ENCODE measurements at regions not wholly inside any gene's neighbourhood (a gene's known extent, or its start where the extent isn't known, plus 50 kb on each side); places are given as distances from the start of the nearest gene placed in this dataset.

DNA sequence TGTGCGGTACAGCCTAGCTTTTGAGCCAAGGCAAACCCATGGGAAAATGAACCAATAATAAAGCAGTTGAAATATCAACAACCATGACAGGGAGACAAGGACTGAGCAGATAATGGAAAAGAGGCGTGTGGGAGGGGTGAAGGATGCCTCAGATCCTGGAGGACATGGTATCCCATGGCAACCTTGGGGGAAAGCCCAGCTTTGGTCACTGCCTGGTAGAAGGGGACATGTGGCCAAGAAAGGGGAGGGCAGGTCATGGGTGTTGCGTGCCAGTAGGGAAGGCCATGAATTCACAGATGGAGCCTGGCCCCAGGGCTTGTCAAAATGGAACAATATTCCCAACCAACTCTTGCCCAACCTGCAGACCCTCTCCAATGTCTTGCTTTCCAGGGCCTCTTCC, 140.5 kb upstream of the SMAD3 start:
- Histone ChIP-seq H3K9me3 (peaks cover 0 to 9% of the 10 kb centered on the region in 2 donors), H3K36me3 (no peaks in the 10 kb centered on the region), H3K27me3 (no peaks in the 10 kb centered on the region), H3K4me1 (peaks cover 0 to 12% of the 10 kb centered on the region in 2 donors), H3K27ac (no peak overlapping the region), H3K4me3 (no peak overlapping the region)
- TF ChIP-seq, protein P1, sequence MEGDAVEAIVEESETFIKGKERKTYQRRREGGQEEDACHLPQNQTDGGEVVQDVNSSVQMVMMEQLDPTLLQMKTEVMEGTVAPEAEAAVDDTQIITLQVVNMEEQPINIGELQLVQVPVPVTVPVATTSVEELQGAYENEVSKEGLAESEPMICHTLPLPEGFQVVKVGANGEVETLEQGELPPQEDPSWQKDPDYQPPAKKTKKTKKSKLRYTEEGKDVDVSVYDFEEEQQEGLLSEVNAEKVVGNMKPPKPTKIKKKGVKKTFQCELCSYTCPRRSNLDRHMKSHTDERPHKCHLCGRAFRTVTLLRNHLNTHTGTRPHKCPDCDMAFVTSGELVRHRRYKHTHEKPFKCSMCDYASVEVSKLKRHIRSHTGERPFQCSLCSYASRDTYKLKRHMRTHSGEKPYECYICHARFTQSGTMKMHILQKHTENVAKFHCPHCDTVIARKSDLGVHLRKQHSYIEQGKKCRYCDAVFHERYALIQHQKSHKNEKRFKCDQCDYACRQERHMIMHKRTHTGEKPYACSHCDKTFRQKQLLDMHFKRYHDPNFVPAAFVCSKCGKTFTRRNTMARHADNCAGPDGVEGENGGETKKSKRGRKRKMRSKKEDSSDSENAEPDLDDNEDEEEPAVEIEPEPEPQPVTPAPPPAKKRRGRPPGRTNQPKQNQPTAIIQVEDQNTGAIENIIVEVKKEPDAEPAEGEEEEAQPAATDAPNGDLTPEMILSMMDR (IDR thresholded peaks at IDR 0.05) = no peak
- ATAC-seq = no peak
- intact Hi-C loops (cut with DNase I) = no loop called here
- DNase-seq = no peak

DNA sequence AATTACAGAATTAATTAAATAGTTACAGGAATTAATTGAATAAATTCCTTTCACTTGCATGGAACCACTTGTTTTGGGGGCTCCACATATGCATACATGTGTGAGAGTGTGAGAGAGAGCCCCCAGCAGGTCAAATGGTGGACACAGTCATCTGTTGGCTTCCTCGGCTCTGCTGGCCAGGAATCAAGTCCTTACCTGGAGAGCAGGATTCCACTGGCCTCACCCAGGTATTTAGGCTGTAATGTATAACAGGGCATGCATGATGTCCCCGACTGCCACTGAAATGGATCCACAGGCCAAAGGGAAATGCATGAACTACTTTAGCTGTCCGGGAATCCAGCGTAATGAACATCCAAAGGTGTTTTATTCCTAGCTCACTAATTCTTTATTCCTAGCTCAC, 139.7 kb upstream of the SMAD3 start:
- DNase-seq (no peak), ATAC-seq (peak; percentile 59)
- H3K9me3 ChIP-seq = peaks cover 0 to 9% of the 10 kb centered on the region in 2 donors
- H3K27ac ChIP-seq = no peak overlapping the region
- TF ChIP-seq, protein P1 (IDR thresholded peaks at IDR 0.05) = no peak
- no peaks in the 10 kb centered on the region for H3K27me3 ChIP-seq
- intact Hi-C loops (cut with DNase I) = no loop called here
- no peak overlapping the region for H3K4me3 ChIP-seq
- H3K36me3 ChIP-seq = no peaks in the 10 kb centered on the region
- H3K4me1 ChIP-seq = peaks cover 0 to 12% of the 10 kb centered on the region in 2 donors

DNA sequence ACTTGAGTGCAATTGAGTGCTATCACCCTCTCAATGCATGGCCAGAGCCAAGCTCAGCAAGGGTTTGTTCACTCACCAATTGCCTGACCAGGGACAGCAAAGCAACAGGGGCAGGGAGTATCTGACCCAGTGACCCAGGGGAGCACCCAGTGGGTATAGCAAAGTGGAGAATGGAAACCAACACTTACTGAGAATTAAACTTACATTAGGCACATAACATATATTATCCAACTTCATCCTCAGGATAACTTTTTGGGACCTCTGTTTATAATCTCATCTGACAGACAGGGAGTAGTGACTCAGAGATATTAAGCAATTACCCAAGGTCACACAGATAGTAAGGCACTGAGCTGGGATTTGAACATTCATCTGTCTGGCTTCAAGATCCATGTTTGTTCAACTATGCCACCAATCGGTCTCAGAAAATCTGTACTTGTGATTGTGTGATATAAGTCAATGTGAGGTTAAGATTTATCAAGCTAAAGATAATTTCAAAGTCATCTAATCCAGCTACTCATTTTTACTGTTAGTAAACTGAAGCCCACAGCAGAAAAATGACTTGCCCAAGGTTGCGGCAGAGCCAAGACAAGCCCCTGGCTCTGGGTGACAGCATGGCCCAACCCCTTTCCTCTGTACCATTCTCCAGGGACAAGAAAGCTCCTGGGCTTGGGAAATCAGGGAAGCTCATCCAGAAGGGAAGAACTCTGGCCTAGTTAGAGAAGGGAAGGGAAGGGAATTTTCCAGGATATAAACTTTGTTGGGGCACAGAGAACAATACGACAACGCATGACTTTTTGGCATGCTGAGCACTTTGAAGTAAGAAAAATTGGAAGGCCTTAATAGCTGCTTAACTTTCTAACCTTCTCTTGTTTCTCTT, 138.0 kb upstream of the SMAD3 start:
- ATAC-seq = no peak
- Histone ChIP-seq H3K4me3 (no peak overlapping the region), H3K36me3 (no peaks in the 10 kb centered on the region), H3K27me3 (no peaks in the 10 kb centered on the region), H3K9me3 (peaks cover 0 to 6% of the 10 kb centered on the region in 2 donors), H3K4me1 (peaks cover 6 to 14% of the 10 kb centered on the region in 2 donors), H3K27ac (no peak overlapping the region)
- DNase-seq = no peak
- TF ChIP-seq, protein P1 (IDR thresholded peaks at IDR 0.05) = no peak
- intact Hi-C loops (cut with DNase I) = no loop called here

DNA sequence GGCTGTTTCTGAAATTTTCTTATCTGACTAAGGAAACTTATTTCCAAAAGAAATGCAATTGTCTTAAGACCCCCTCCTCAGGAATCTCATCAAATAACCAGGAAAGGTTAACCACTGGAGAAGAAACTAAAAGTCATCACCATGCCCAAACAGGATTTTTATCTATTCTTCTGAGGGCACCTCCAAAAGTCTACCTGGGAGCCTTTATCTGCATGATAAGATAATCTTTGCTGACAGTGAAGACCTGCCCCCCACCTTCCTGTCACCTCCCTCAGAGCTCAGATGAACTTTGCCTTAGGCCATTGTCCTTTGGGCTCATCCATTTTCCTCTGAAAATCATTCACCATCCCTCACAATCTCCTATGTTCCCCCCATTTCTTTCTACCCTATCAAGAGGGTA, 137.3 kb upstream of the SMAD3 start:
- intact Hi-C loops (cut with DNase I) = no loop called here
- H3K27ac ChIP-seq = no peak overlapping the region

DNA sequence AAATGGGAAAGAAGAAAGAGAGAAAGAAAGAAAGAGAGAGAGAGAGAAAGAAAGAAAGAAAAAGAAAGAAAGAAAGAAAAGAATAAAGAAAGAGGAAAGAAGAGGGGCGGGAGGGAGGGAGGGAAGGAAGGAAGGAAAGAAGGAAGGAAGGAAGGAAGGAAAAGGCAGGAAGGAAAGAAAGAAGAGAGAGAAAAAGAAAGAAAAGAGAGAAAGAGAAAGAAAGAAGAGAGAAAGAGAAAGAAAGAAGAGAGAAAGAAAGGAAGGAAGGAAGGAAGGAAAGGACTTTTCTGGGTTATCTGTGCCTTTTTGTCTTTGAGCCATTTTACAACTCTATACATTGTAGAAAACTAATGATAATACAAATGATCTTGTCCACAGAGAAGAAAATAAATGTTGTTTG, 136.6 kb upstream of the SMAD3 start:
- Histone ChIP-seq H3K4me1 (peaks cover 7 to 14% of the 10 kb centered on the region in 2 donors), H3K36me3 (no peaks in the 10 kb centered on the region), H3K27me3 (no peaks in the 10 kb centered on the region), H3K27ac (no peak overlapping the region), H3K9me3 (peaks cover 0 to 3% of the 10 kb centered on the region in 2 donors), H3K4me3 (no peak overlapping the region)
- no peak for ATAC-seq
- DNase-seq = no peak
- TF ChIP-seq, protein P1 (IDR thresholded peaks at IDR 0.05) = no peak
- intact Hi-C loops (cut with DNase I) = no loop called here

More for the DNA sequence above, 137.3 kb upstream of the SMAD3 start:
- no peak for ATAC-seq
- no peak for DNase-seq
- Histone ChIP-seq H3K4me1 (peaks cover 7 to 14% of the 10 kb centered on the region in 2 donors), H3K9me3 (no peaks in the 10 kb centered on the region), H3K36me3 (no peaks in the 10 kb centered on the region), H3K4me3 (no peak overlapping the region), H3K27me3 (no peaks in the 10 kb centered on the region)
- TF ChIP-seq, protein P1 (IDR thresholded peaks at IDR 0.05) = no peak
